Kidney capillary endothelial cell (primary cell): ENCODE measurements at regions not wholly inside any gene's neighbourhood (a gene's known extent, or its start where the extent isn't known, plus 50 kb on each side); places are given as distances from the start of the nearest gene placed in this dataset.

Experiments
- DNase-seq: peaks from one replicate; pipeline ENCODE4 v3.0.0-alpha.2; 2018; ENCODE audit warnings: low spot score

- no peak for DNase-seq
These were observed 290.4 kb upstream of the RTL1 start for GRCh38 chr14:101193845-101194372.

- DNase-seq: no peak
These were observed 291.1 kb upstream of the RTL1 start for GRCh38 chr14:101194373-101195308.

- no peak for DNase-seq
These were observed 291.9 kb upstream of the RTL1 start for GRCh38 chr14:101195309-101195901.

- DNase-seq: no peak
These were observed 292.7 kb upstream of the RTL1 start for GRCh38 chr14:101196051-101196712.

GRCh38 chr14:101196795-101197590, 293.5 kb upstream of the RTL1 start:
- DNase-seq: no peak

- no peak for DNase-seq
These were observed 294.3 kb upstream of the RTL1 start for GRCh38 chr14:101197595-101198397.

- DNase-seq: no peak
These were observed 295.0 kb upstream of the RTL1 start for GRCh38 chr14:101198398-101199027.

GRCh38 chr14:101199028-101199770, 295.7 kb upstream of the RTL1 start:
- DNase-seq: no peak

GRCh38 chr14:101200008-101200649, 296.6 kb upstream of the RTL1 start:
- DNase-seq: no peak

- no peak for DNase-seq
These were observed 297.4 kb upstream of the RTL1 start for GRCh38 chr14:101200650-101201516.

GRCh38 chr14:101201535-101202151, 298.1 kb upstream of the RTL1 start:
- DNase-seq: no peak

GRCh38 chr14:101202627-101203404, 299.3 kb upstream of the RTL1 start:
- DNase-seq: no peak

- no peak for DNase-seq
These were observed 303.0 kb upstream of the RTL1 start for GRCh38 chr14:101206556-101206955.

GRCh38 chr14:101207041-101207440, 303.5 kb upstream of the RTL1 start:
- no peak for DNase-seq

GRCh38 chr14:101207897-101208296, 304.4 kb upstream of the RTL1 start:
- DNase-seq: no peak

- DNase-seq: no peak
These were observed 306.1 kb upstream of the RTL1 start for GRCh38 chr14:101209594-101209993.

- DNase-seq: no peak
These were observed 311.7 kb upstream of the RTL1 start for GRCh38 chr14:101215266-101215665.
